GM12865 (cell line): ENCODE measurements at regions not wholly inside any gene's neighbourhood (a gene's known extent, or its start where the extent isn't known, plus 50 kb on each side); places are given as distances from the start of the nearest gene placed in this dataset.

ENCODE experiments used
- DNase-seq: peaks from one replicate; pipeline ENCODE4 v3.0.0; 2010; ENCODE audit warnings: low read depth
- H3K4me3 ChIP-seq: 2 replicates; pipeline ENCODE4 v1.5.1; 2011; ENCODE audit warnings: mild to moderate bottlenecking, low read depth, low read length, control low read depth
- CTCF ChIP-seq: IDR thresholded peaks from 2 replicates; pipeline ENCODE4 v1.5.1; 2011; ENCODE audit warnings: low read length, control low read depth, low read depth, inconsistent platforms; ENCODE audit not compliant: insufficient read depth; ENCODE audit errors: missing control alignments

GRCh38 chr1:30406996-30407864 lies 316.2 kb downstream of the MATN1 start:
- no peak for TF ChIP-seq CTCF
- H3K4me3 ChIP-seq, result no peak overlapping the region
- DNase-seq, result no peak

- no peak for TF ChIP-seq CTCF
- no peak overlapping the region for H3K4me3 ChIP-seq
- DNase-seq, result no peak
Observed at GRCh38 chr1:30405631-30406212, 317.7 kb downstream of the MATN1 start.

- no peak for TF ChIP-seq CTCF
- H3K4me3 ChIP-seq, result no peak overlapping the region
- DNase-seq, result no peak
Observed at GRCh38 chr1:30405081-30405480, 318.3 kb downstream of the MATN1 start.

- no peak for DNase-seq
- no peak for TF ChIP-seq CTCF
- H3K4me3 ChIP-seq, result no peak overlapping the region
Observed at GRCh38 chr1:30404341-30404740, 319.0 kb downstream of the MATN1 start.

GRCh38 chr1:30403726-30404125 lies 319.7 kb downstream of the MATN1 start:
- H3K4me3 ChIP-seq, result no peak overlapping the region
- TF ChIP-seq CTCF, result no peak
- DNase-seq, result no peak

GRCh38 chr1:30403061-30403645 lies 320.2 kb downstream of the MATN1 start:
- H3K4me3 ChIP-seq, result no peak overlapping the region
- DNase-seq, result no peak
- no peak for TF ChIP-seq CTCF
